ENCODE measurements at regions not wholly inside any gene's neighbourhood (a gene's known extent, or its start where the extent isn't known, plus 50 kb on each side); places are given as distances from the start of the nearest gene placed in this dataset.

- no peak for TF ChIP-seq EP300 (conservative IDR thresholded peaks at IDR 0.05; ENCODE audit: poor library complexity, severe bottlenecking)
- no peak for TF ChIP-seq CTCF (IDR thresholded peaks at IDR 0.05; ENCODE audit: poor library complexity, severe bottlenecking)
- no peak for TF ChIP-seq POLR2AphosphoS5 (IDR thresholded peaks at IDR 0.05)
- TF ChIP-seq RAD21 (conservative IDR thresholded peaks at IDR 0.05), result no peak
These were observed 197.1 kb upstream of the GATA6 start for GRCh38 chr18:21972281-21972680.
